ENCODE measurements at regions not wholly inside any gene's neighbourhood (a gene's known extent, or its start where the extent isn't known, plus 50 kb on each side); places are given as distances from the start of the nearest gene placed in this dataset.
"Not testable (repeated sequence)": the region's sequence is repeated elsewhere in the genome, so short reads cannot be mapped to it uniquely, and the experiment has no call there.

DNA sequence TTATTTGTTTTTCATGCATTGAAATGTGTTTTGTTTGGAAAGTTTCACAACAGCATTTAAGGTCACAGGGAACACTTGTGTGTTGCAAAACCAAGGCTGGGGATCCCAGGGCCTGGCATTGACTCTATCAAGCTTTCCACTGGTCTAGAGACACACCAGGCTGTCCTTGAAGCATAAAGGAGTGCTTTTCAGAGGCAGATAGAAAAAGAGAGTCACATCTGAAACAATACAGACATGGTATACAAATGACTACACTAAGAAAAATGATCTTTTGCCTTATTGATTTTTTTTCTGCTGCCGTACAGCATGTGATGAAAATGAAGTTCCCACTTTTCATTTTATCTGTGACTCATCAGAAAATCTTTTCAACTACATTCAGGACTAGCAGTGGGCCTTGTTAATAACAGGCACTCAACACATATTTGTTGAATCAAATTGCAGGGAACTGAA, 61.9 kb upstream of the ZCCHC2 start:
- no peak for ATAC-seq
- intact Hi-C loops (cut with DNase I, micrococcal nuclease), result no loop called here
- no peak for DNase-seq
- Histone ChIP-seq H3K9me3 (no peaks in the 10 kb centered on the region), H3K36me3 (ENCODE audit: low read depth) (no peaks in the 10 kb centered on the region), H3K4me1 (ENCODE audit: low read depth) (no peaks in the 10 kb centered on the region), H3K4me3 (no peak overlapping the region)
- TF ChIP-seq, protein P1, sequence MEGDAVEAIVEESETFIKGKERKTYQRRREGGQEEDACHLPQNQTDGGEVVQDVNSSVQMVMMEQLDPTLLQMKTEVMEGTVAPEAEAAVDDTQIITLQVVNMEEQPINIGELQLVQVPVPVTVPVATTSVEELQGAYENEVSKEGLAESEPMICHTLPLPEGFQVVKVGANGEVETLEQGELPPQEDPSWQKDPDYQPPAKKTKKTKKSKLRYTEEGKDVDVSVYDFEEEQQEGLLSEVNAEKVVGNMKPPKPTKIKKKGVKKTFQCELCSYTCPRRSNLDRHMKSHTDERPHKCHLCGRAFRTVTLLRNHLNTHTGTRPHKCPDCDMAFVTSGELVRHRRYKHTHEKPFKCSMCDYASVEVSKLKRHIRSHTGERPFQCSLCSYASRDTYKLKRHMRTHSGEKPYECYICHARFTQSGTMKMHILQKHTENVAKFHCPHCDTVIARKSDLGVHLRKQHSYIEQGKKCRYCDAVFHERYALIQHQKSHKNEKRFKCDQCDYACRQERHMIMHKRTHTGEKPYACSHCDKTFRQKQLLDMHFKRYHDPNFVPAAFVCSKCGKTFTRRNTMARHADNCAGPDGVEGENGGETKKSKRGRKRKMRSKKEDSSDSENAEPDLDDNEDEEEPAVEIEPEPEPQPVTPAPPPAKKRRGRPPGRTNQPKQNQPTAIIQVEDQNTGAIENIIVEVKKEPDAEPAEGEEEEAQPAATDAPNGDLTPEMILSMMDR (IDR thresholded peaks at IDR 0.05), result no peak

- H3K36me3 ChIP-seq (ENCODE audit: low read depth), result no peaks in the 10 kb centered on the region
- H3K9me3 ChIP-seq, result no peaks in the 10 kb centered on the region
- no peak for ATAC-seq
- no peak overlapping the region for H3K4me3 ChIP-seq
- intact Hi-C loops (cut with DNase I, micrococcal nuclease), result no loop called here
- DNase-seq, result no peak
- TF ChIP-seq, protein P1 (IDR thresholded peaks at IDR 0.05), result no peak
- no peaks in the 10 kb centered on the region for H3K4me1 ChIP-seq (ENCODE audit: low read depth)
Observed at GRCh38 chr18:62461591-62461990, 61.2 kb upstream of the ZCCHC2 start.

GRCh38 chr18:62464266-62464665, 58.6 kb upstream of the ZCCHC2 start:
- Histone ChIP-seq H3K4me3 (no peak overlapping the region), H3K36me3 (ENCODE audit: low read depth) (no peaks in the 10 kb centered on the region), H3K4me1 (ENCODE audit: low read depth) (no peaks in the 10 kb centered on the region), H3K9me3 (no peaks in the 10 kb centered on the region)
- intact Hi-C loops (cut with DNase I, micrococcal nuclease), result no loop called here
- DNase-seq (no peak), ATAC-seq (no peak)
- TF ChIP-seq, protein P1 (IDR thresholded peaks at IDR 0.05), result no peak

- intact Hi-C loops (cut with DNase I, micrococcal nuclease); H3K36me3 ChIP-seq (ENCODE audit: low read depth); DNase-seq; ATAC-seq; H3K4me1 ChIP-seq (ENCODE audit: low read depth); H3K4me3 ChIP-seq; H3K9me3 ChIP-seq: not testable (repeated sequence)
Observed at GRCh38 chr18:62469131-62469530, 53.7 kb upstream of the ZCCHC2 start.
